IPS-18a (cell line): ENCODE measurements at regions not wholly inside any gene's neighbourhood (a gene's known extent, or its start where the extent isn't known, plus 50 kb on each side); places are given as distances from the start of the nearest gene placed in this dataset.
"Not testable (repeated sequence)": the region's sequence is repeated elsewhere in the genome, so short reads cannot be mapped to it uniquely, and the experiment has no call there.

Source experiments
- H3K27ac ChIP-seq: one replicate; pipeline ENCODE4 v1.5.1; 2013; ENCODE audit warnings: low read length
- H3K27me3 ChIP-seq: one replicate; pipeline ENCODE4 v1.6.1; 2013; ENCODE audit warnings: mild to moderate bottlenecking, low read length; ENCODE audit not compliant: control insufficient read depth, insufficient read depth
- H3K36me3 ChIP-seq: one replicate; pipeline ENCODE4 v1.6.1; 2013; ENCODE audit warnings: low read depth, low read length; ENCODE audit not compliant: control insufficient read depth
- H3K4me1 ChIP-seq: one replicate; pipeline ENCODE4 v1.6.1; 2013; ENCODE audit warnings: low read depth, low read length; ENCODE audit not compliant: control insufficient read depth
- H3K4me3 ChIP-seq: one replicate; pipeline ENCODE4 v1.5.1; 2013; ENCODE audit warnings: low read length
- H3K9ac ChIP-seq: one replicate; pipeline ENCODE4 v1.6.1; 2013; ENCODE audit warnings: mild to moderate bottlenecking, low read length, moderate library complexity
- H3K9me3 ChIP-seq: one replicate; pipeline ENCODE4 v1.6.1; 2013; ENCODE audit warnings: low read depth, low read length; ENCODE audit not compliant: control insufficient read depth

DNA sequence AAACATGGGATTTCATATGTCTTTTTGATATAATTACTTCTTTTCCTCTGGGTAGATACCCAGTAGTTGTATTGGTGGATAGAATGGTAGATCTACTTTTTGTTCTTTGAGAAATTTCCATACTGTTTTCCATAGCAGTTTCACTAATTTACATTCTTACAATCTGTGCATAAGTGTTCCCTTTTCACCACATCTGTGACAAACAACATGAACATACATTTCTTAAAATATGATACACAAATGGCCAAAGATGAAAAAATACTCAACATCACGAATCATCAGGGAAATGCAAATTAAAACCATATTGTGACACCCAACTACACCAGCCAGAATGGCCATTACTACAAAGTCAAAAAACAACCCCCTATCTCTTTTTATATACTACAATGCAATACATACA is 1778.5 kb upstream of the ACO1 start:
- H3K4me1 ChIP-seq = no peaks in the 10 kb centered on the region
- no peak overlapping the region for H3K9ac ChIP-seq
- H3K9me3 ChIP-seq = no peaks in the 10 kb centered on the region
- no peaks in the 10 kb centered on the region for H3K36me3 ChIP-seq
- H3K4me3 ChIP-seq = no peak overlapping the region
- no peaks in the 10 kb centered on the region for H3K27me3 ChIP-seq
- no peak overlapping the region for H3K27ac ChIP-seq

- Histone ChIP-seq H3K4me3 (no peak overlapping the region), H3K9me3 (no peaks in the 10 kb centered on the region), H3K27ac (no peak overlapping the region), H3K27me3 (no peaks in the 10 kb centered on the region), H3K4me1 (no peaks in the 10 kb centered on the region), H3K9ac (no peak overlapping the region), H3K36me3 (no peaks in the 10 kb centered on the region)
Measured at GRCh38 chr9:30609713-30610112, 1774.7 kb upstream of the ACO1 start.

- not testable (repeated sequence) for H3K27ac ChIP-seq, H3K4me1 ChIP-seq, H3K36me3 ChIP-seq, H3K9me3 ChIP-seq, H3K4me3 ChIP-seq, H3K9ac ChIP-seq, H3K27me3 ChIP-seq
Measured at GRCh38 chr9:30616782-30617181, 1767.7 kb upstream of the ACO1 start.

GRCh38 chr9:30622561-30622960 is 1761.9 kb upstream of the ACO1 start:
- Histone ChIP-seq H3K9me3 (no peaks in the 10 kb centered on the region), H3K4me3 (no peak overlapping the region), H3K4me1 (no peaks in the 10 kb centered on the region), H3K9ac (no peak overlapping the region), H3K27ac (no peak overlapping the region), H3K36me3 (no peaks in the 10 kb centered on the region), H3K27me3 (no peaks in the 10 kb centered on the region)

- no peaks in the 10 kb centered on the region for H3K9me3 ChIP-seq
- H3K4me3 ChIP-seq = no peak overlapping the region
- no peaks in the 10 kb centered on the region for H3K4me1 ChIP-seq
- no peak overlapping the region for H3K27ac ChIP-seq
- H3K9ac ChIP-seq = no peak overlapping the region
- H3K27me3 ChIP-seq = no peaks in the 10 kb centered on the region
- H3K36me3 ChIP-seq = no peaks in the 10 kb centered on the region
Measured at GRCh38 chr9:30628915-30629567, 1755.4 kb upstream of the ACO1 start.

GRCh38 chr9:30630459-30630858 is 1754.0 kb upstream of the ACO1 start:
- H3K4me3 ChIP-seq = no peak overlapping the region
- no peak overlapping the region for H3K27ac ChIP-seq
- no peaks in the 10 kb centered on the region for H3K27me3 ChIP-seq
- no peaks in the 10 kb centered on the region for H3K36me3 ChIP-seq
- H3K9me3 ChIP-seq = no peaks in the 10 kb centered on the region
- no peak overlapping the region for H3K9ac ChIP-seq
- H3K4me1 ChIP-seq = no peaks in the 10 kb centered on the region

DNA sequence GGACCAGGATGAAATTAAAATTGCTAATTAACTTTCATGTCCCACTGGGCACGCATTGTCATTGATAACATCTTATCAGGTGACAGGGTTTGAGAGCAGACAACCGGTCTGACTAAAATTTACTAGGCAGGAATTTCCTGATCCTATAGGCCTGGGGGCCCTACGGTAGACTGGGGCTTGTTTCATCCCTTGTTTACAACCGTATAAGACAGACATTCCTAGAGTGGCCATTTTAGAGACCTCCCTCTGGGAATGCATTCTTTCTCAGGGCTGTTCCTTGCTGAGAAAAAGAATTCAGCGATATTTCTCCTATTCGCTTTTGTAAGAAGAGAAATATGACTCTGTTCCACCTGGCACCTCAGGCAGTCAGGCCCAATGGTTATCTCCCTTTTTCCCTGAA is 1737.8 kb upstream of the ACO1 start:
- not testable (repeated sequence) for H3K27ac ChIP-seq, H3K4me1 ChIP-seq, H3K27me3 ChIP-seq, H3K9ac ChIP-seq, H3K9me3 ChIP-seq, H3K36me3 ChIP-seq, H3K4me3 ChIP-seq

GRCh38 chr9:30661925-30662324 is 1722.5 kb upstream of the ACO1 start:
- no peaks in the 10 kb centered on the region for H3K27me3 ChIP-seq
- H3K9me3 ChIP-seq = no peaks in the 10 kb centered on the region
- no peak overlapping the region for H3K27ac ChIP-seq
- no peaks in the 10 kb centered on the region for H3K36me3 ChIP-seq
- H3K9ac ChIP-seq = no peak overlapping the region
- H3K4me1 ChIP-seq = no peaks in the 10 kb centered on the region
- no peak overlapping the region for H3K4me3 ChIP-seq

GRCh38 chr9:30670805-30671562 is 1713.5 kb upstream of the ACO1 start:
- H3K9me3 ChIP-seq = no peaks in the 10 kb centered on the region
- no peaks in the 10 kb centered on the region for H3K27me3 ChIP-seq
- no peak overlapping the region for H3K9ac ChIP-seq
- no peak overlapping the region for H3K27ac ChIP-seq
- no peak overlapping the region for H3K4me3 ChIP-seq
- no peaks in the 10 kb centered on the region for H3K4me1 ChIP-seq
- H3K36me3 ChIP-seq = no peaks in the 10 kb centered on the region

- H3K27me3 ChIP-seq = no peaks in the 10 kb centered on the region
- H3K4me3 ChIP-seq = no peak overlapping the region
- H3K9ac ChIP-seq = no peak overlapping the region
- H3K36me3 ChIP-seq = no peaks in the 10 kb centered on the region
- H3K9me3 ChIP-seq = no peaks in the 10 kb centered on the region
- H3K27ac ChIP-seq = no peak overlapping the region
- H3K4me1 ChIP-seq = no peaks in the 10 kb centered on the region
Measured at GRCh38 chr9:30673132-30673531, 1711.3 kb upstream of the ACO1 start.

DNA sequence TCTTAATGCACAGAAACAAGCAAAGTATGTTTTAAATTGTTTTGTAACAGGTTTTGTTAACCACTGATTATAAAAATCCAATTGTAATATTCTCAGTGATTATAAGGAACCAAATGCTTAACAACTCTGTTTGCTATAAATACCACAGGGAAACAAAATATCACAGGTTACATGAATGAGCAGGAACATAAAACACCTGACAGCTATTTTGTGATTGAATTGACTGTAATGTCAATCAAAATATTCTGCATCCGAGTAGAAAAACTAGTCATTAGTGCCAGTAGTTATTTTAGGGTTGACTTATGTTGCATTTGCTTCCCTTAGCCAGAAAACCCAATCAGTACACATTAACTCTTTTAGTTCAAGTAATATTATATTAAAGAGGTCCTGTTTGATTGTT is 1707.8 kb upstream of the ACO1 start:
- no peaks in the 10 kb centered on the region for H3K27me3 ChIP-seq
- peaks cover 5% of the 10 kb centered on the region for H3K9me3 ChIP-seq
- no peak overlapping the region for H3K4me3 ChIP-seq
- H3K36me3 ChIP-seq = no peaks in the 10 kb centered on the region
- H3K4me1 ChIP-seq = no peaks in the 10 kb centered on the region
- no peak overlapping the region for H3K27ac ChIP-seq
- H3K9ac ChIP-seq = no peak overlapping the region

DNA sequence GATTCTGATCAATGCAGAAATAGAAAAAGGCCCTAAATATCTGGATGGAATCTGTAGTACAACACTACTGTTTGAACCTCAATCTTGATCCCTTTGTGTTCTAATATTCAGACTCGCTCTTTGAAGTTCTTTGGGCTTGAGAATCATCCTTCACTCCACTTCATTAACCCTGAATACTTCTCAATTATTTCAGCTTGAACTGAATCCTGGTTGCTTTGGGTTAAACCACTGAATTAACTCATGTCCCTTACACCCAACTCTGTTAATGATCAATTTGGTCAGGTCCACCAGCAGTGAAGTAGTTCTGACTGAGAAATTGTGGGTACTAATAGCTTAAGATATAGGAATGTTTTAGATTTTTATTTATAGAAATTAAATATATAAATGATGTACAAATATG is 1707.2 kb upstream of the ACO1 start:
- no peak overlapping the region for H3K4me3 ChIP-seq
- no peak overlapping the region for H3K27ac ChIP-seq
- H3K9me3 ChIP-seq = peaks cover 5% of the 10 kb centered on the region
- no peaks in the 10 kb centered on the region for H3K4me1 ChIP-seq
- no peak overlapping the region for H3K9ac ChIP-seq
- H3K36me3 ChIP-seq = no peaks in the 10 kb centered on the region
- no peaks in the 10 kb centered on the region for H3K27me3 ChIP-seq
